HG02759 (cell line): ENCODE measurements at regions not wholly inside any gene's neighbourhood (a gene's known extent, or its start where the extent isn't known, plus 50 kb on each side); places are given as distances from the start of the nearest gene placed in this dataset.
"Not testable (repeated sequence)": the region's sequence is repeated elsewhere in the genome, so short reads cannot be mapped to it uniquely, and the experiment has no call there.

Source experiments
- ATAC-seq: cut with Tn5 transposase; IDR thresholded peaks from one replicate; pipeline ENCODE4 v1.9.1; 2021; ENCODE audit warnings: mild to moderate bottlenecking, moderate library complexity; ENCODE audit not compliant: unreplicated experiment

- ATAC-seq, result no peak
These were observed 92.2 kb upstream of the TRABD2B start for GRCh38 chr1:48089356-48089891.

DNA sequence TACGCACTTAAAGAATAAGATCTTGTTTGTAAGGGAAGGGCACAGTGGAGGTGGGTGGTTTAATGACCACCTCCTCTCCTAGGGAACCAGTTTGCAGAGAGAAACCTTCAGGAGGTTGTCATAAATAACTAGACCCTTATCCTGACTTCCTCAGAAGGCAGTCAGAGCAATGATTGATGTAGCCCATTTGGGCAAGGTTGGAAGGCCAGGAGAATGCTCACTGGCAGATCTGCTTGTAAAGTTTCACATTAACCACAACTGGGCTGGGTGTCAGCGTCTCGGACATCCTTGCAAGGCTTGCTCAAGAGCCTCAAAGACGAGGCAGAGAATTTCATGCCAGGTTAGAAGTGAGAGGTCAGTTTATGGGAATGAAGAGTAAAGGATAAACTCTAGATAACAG, 87.6 kb upstream of the TRABD2B start:
- no peak for ATAC-seq

DNA sequence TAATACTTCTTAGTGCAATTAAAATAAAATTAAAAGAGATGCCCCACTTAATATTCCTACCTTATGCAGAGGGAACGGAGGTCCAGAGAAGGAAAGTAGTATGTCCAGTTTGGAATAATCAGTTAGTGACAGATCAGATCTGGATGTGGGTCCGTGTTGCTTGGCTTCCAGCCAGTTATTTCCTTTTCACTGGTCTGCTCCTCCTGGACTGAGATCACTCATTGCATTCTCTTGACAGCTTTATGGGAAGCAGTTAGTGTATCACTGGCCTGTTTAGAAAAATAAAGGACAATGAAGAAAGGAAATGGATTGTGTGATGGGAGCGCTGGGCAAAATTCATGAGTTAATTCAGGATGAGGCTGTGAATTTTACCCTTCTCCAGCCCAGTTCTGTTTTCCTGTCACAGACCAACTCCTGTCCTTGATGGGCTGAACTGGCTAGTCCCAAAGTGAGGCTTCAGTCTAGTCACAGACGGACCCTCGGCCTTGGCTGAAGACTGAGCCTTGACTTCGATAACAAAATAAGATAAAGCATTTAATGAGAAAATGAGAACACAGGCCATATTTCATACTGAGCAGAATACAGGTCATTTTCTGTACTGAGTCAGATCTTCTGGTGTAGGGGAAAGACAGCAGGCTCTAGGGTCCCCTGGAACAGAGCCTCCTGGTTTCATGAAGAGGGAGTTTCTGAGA, 85.2 kb upstream of the TRABD2B start:
- ATAC-seq, result no peak

GRCh38 chr1:48080331-48081255, 83.4 kb upstream of the TRABD2B start:
- ATAC-seq, result no peak

- ATAC-seq, result no peak
These were observed 81.9 kb upstream of the TRABD2B start for GRCh38 chr1:48079096-48079495.

- no peak for ATAC-seq
These were observed 80.6 kb upstream of the TRABD2B start for GRCh38 chr1:48077795-48078222.

DNA sequence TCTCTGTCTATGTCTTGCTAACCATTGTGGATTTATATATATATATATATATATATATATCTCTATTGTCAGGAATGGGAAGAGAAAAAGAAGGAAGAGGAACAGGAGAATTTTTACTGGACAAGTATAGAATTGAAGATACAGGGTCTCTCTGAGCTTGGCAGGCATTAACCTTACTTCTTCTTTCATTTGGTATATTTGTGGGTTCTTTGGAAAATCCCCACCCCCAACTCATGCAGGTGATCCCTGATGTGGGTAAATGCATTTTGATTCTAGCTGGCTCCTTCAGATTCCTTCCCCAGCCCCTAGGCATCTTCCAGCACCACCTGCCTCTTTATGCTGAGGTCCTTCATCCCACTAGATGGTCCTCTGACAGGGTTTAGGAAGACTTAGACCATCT, 78.8 kb upstream of the TRABD2B start:
- ATAC-seq, result no peak

DNA sequence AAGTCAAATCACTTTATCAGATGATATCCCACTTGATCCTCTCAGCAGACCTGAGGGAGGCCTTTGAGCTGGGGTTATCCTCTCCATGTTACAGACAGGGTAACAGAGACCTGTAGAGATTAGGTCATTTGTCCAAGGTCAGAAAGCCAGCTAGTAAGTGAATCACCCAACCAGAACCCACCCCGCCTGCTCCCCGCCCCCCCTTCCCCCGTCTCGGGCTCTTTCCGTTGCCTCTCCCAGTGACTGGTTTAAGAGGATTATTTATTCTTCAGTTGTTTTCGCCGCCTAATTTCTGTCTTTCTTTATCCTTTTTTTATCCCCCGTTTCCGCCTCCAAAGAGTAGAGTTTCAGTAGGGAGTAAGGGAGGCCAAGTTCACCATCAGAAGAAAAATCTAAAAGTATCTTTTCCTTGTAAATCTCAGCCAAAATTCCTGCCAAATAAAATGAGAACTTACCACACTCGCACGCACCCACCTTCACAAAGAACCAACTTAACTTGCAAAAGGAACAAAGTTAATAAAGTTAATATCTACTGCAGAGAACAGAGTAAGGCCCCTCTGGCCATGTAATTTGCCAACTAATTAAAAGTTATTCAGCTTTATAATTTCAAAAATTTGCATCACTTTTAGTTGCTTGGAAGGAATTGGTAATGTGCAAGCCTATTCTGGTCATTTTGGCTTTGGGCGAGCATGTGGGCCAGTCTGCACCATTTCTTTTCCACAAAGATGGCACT, 76.8 kb upstream of the TRABD2B start:
- ATAC-seq, result no peak

- ATAC-seq, result no peak
These were observed 74.3 kb upstream of the TRABD2B start for GRCh38 chr1:48071513-48071912.

DNA sequence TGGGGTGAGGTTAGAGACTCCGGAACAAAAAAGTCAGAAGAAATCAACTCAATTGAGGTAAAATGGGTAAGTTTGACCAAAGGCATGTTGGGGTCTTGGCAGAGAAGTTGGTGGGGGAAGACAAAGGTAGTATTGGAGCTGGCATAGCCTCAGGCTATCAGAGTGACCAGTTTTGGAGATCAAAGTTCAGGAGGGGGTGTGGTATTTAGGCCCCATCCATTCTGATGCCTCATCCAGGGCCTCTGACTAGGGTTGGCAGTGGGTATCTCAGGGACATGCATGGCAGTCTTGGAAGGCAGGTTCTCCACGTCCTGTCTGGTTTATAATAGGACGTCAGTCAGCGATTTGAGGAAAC, 73.2 kb upstream of the TRABD2B start:
- ATAC-seq, result no peak

DNA sequence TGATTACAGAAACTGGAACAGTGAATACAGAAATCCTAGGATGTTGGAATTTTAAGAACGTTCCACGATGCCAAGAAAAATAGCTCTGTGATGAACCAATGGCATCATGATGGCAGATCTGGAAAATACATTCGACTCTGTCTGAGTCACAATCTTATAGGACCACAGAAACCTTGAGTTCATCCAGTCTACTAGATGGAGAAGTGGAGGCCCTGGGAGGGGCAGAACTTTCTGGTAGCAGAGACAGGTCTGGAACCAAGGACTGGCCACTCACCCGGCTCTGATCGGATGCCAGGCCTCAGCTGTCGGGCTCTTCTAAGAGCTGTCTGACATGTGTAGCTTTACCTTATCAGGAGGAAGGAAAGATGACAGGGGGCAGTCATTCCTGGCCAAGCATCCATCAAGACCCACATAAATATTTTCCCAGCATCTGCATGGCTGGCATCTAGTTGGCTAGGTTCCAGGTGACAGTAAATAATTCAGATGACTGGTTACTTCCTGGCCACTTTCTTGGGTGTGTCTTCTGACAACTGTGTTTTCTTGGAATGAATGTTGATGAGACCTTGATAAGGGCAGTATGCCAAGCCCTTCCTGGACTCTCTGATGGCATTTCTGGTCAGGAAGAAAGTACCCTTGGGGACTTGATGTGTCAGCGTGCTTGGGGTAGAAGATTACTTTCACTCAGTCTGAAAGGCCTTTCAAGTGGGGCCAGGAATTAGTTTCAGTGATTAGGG, 72.6 kb upstream of the TRABD2B start:
- ATAC-seq, result no peak

DNA sequence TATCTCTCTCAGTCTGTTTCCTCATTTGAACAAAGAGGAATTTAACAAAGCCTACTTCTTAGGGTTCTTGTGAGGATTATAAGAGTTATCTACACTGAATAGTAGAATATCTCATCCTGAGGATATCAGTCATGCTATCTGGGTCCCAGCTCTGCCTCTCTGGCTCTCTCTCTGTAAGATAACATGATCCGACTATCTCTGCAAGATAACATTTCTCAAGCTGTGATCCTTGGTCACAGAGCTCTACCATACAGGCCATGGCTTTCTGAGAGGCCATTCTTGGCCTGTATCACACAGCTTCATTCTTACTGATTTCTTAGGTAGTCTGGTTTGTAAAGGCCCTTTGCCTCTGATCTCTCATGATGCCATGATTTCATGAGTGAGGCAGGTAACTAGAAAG, 71.0 kb upstream of the TRABD2B start:
- ATAC-seq, result no peak

DNA sequence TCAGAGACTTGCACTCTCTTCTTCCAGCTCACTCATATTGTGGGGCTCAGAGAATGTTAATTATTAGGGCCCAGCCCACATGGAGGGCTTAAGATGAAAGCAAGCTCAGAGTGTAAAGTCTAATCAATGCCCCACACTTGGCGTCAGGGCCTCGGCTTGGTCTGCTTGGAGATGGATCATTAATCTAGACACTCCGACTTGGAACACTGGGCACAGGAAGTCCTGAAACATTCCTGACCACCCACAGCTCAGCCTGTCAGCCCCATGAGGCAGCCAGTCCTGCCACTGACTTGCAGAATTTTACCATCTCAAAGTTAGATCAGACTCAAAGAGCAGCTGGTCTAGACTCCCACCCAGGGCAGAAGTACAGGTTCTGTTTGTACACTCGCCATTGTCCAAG, 69.8 kb upstream of the TRABD2B start:
- no peak for ATAC-seq

DNA sequence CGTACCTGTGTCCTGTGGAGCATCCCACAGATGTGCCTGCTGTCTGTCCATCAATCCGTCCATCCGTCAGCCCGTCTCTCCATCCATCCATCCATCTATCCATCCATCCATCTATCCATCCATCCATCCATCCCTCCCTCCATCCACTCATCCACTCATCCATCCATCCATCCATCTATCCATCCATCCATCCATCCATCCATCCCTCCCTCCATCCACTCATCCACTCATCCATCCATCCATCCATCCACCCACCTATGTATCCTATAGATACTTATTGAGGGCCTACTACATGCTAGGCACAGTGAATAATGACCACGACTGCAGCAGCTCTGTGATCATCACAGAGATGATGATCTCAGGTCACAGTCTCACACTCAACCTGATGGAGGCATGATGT, 67.5 kb upstream of the TRABD2B start:
- not testable (repeated sequence) for ATAC-seq

DNA sequence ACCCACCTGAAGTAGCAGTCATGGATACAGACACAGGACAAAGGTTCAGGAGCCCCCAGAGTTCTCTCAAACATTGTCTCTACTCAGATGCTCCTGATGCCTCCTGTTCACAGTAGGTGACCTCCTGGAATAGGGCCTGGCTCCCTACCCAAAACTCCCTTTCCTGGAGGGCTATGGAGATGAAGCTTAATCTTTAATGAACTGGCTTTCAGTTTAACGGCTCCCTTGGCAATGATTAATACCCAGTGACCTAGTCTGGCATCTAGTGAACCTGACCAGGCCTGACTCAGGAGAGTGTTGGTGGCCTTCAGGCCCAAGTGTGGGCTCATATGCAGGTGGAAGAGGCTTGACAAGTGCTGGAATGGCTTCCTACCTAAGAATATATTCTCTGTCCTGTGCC, 65.2 kb upstream of the TRABD2B start:
- ATAC-seq, result peak; percentile 30

- ATAC-seq, result peak; percentile 69
These were observed 64.3 kb upstream of the TRABD2B start for GRCh38 chr1:48061162-48062136.

DNA sequence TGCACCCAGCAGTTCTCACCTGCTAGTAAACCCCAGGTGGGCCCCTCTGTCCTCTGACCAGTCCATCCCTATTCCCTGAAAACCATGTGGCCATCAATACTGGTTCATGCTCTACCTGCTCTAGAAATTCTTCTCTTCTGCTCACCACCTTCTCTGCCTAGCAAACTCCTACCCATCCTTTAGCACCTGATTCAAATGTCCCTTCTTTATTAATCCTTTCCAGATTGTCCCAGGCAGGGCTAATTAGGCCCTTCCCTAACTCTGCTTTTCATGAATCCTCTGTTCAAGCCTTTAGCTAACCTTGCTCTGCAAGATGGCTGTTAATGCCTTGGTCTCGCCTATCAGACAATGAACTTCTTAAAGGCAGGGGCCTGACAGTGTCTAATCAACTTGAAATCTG, 62.1 kb upstream of the TRABD2B start:
- no peak for ATAC-seq

DNA sequence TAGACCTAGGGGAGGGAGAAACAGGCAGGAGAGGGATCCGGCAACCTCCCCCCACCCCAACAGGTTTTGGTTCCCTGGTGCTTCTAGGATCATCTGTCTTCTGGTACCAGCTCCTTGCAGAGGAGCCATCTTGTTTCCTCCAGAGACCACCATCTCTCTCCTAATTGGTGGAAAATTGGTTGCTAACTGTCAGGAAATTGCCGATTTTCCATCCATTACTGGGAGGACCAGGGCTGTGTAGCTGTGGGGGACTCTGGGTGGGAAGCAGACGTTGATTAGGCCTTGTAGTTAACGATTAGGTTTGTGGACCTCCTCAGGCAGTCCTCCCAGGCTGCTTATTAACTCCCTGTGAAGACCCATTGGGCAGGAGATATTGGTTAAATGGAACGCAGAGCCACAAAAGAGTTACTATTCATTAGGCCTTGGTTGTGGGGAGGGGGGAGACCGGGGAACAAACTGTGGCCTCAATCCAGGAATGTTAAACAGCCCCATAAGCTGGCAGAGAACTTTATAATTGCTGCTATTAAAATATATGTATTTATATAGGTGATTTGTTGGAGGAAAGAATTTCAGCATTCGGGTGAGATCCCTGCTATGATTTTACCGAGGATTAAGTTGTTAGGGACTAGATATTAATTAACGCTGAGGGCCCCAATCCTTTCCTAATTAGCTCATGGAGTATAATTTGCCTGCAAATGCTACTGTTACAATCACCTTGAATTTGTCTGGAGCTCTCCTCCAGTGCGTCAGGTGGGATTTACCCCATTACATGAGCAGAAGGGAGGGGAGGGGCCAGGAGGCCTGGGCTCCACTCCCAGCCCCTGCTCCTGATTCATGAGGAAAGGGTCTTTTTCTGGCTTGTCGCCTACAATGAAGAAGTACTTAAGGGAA, 61.2 kb upstream of the TRABD2B start:
- no peak for ATAC-seq

GRCh38 chr1:48057249-48057648, 60.1 kb upstream of the TRABD2B start:
- no peak for ATAC-seq
